ENCODE measurements at regions not wholly inside any gene's neighbourhood (a gene's known extent, or its start where the extent isn't known, plus 50 kb on each side); places are given as distances from the start of the nearest gene placed in this dataset.

DNA sequence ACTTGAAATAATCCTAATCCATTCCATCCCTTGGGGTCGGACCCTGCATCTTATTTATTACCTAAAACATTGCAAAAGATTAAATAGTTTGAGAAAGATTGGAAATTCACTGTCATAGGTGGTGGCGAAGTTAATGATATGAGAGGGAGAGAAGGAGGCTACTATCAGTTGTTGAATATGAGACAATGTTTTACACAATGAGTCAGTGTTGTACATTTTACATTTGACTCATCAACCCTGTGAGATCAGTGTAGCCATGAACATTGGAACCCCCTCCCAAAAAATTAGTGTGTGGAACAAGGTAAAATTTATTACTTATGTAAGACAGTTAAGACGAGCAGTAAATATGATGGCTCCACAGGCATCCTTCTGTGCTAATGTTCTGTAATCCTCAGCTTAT, 384.3 kb downstream of the MCTP2 start:
- no peaks in the 10 kb centered on the region for H3F3A ChIP-seq (ENCODE audit: control insufficient read depth, insufficient read depth)
- H3K79me2 ChIP-seq (ENCODE audit: control insufficient read depth, low read length), result no peaks in the 10 kb centered on the region
- TF ChIP-seq, protein P1, sequence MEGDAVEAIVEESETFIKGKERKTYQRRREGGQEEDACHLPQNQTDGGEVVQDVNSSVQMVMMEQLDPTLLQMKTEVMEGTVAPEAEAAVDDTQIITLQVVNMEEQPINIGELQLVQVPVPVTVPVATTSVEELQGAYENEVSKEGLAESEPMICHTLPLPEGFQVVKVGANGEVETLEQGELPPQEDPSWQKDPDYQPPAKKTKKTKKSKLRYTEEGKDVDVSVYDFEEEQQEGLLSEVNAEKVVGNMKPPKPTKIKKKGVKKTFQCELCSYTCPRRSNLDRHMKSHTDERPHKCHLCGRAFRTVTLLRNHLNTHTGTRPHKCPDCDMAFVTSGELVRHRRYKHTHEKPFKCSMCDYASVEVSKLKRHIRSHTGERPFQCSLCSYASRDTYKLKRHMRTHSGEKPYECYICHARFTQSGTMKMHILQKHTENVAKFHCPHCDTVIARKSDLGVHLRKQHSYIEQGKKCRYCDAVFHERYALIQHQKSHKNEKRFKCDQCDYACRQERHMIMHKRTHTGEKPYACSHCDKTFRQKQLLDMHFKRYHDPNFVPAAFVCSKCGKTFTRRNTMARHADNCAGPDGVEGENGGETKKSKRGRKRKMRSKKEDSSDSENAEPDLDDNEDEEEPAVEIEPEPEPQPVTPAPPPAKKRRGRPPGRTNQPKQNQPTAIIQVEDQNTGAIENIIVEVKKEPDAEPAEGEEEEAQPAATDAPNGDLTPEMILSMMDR (IDR thresholded peaks at IDR 0.05; ENCODE audit: low read depth, low read length, poor library complexity, severe bottlenecking), result no peak
- TF ChIP-seq EZH2phosphoT487 (IDR thresholded peaks at IDR 0.05; ENCODE audit: borderline replicate concordance, low read length), result no peak
- H3K27ac ChIP-seq (ENCODE audit: low read depth, low read length), result no peak overlapping the region
- no peaks in the 10 kb centered on the region for H3K27me3 ChIP-seq (ENCODE audit: control insufficient read depth, low read length)
- H4K20me1 ChIP-seq (ENCODE audit: control insufficient read depth, insufficient read depth, low read depth, low read length), result no peaks in the 10 kb centered on the region
- H3K9me3 ChIP-seq (ENCODE audit: control insufficient read depth, insufficient read depth, low read length), result no peaks in the 10 kb centered on the region
- H3K4me3 ChIP-seq (ENCODE audit: low read length), result no peak overlapping the region
- no peaks in the 10 kb centered on the region for H3K4me1 ChIP-seq (ENCODE audit: control insufficient read depth, low read length)
- H3K9me2 ChIP-seq (replicated peaks; ENCODE audit: control insufficient read depth, low read length), result no peaks in the 10 kb centered on the region
- no peaks in the 10 kb centered on the region for H3K36me3 ChIP-seq (ENCODE audit: control insufficient read depth, low read length)
- H3K4me2 ChIP-seq (ENCODE audit: low read length), result no peak overlapping the region

DNA sequence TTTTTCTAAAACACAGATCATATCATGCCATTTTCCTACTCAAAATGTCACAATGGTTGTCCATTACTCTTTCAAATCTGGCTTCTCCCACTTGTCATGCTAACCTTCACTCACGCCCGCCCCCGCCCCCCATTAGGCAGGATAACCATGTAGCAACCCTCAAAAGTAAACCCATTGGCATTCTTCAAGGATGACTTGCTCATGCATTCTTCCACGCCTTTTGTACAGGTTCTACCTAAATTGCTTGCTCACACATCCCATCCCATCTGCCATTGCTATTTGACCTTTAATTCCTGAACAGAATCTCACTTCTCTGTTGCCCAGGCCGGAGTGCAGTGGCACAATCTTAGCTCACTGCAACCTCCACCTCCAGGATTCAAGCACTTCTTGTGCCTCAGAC, 389.3 kb downstream of the MCTP2 start:
- Histone ChIP-seq H3K4me2 (ENCODE audit: low read length) (no peak overlapping the region), H3K9me2 (replicated peaks; ENCODE audit: control insufficient read depth, low read length) (no peaks in the 10 kb centered on the region), H3K4me3 (ENCODE audit: low read length) (no peak overlapping the region), H3K4me1 (ENCODE audit: control insufficient read depth, low read length) (no peaks in the 10 kb centered on the region), H4K20me1 (ENCODE audit: control insufficient read depth, insufficient read depth, low read depth, low read length) (no peaks in the 10 kb centered on the region), H3K9me3 (ENCODE audit: control insufficient read depth, insufficient read depth, low read length) (no peaks in the 10 kb centered on the region), H3K36me3 (ENCODE audit: control insufficient read depth, low read length) (no peaks in the 10 kb centered on the region), H3K27me3 (ENCODE audit: control insufficient read depth, low read length) (no peaks in the 10 kb centered on the region), H3K79me2 (ENCODE audit: control insufficient read depth, low read length) (no peaks in the 10 kb centered on the region), H3K27ac (ENCODE audit: low read depth, low read length) (no peak overlapping the region), H3F3A (ENCODE audit: control insufficient read depth, insufficient read depth) (no peaks in the 10 kb centered on the region)
- TF ChIP-seq EZH2phosphoT487 (IDR thresholded peaks at IDR 0.05; ENCODE audit: borderline replicate concordance, low read length), result no peak
- TF ChIP-seq, protein P1 (IDR thresholded peaks at IDR 0.05; ENCODE audit: low read depth, low read length, poor library complexity, severe bottlenecking), result no peak

DNA sequence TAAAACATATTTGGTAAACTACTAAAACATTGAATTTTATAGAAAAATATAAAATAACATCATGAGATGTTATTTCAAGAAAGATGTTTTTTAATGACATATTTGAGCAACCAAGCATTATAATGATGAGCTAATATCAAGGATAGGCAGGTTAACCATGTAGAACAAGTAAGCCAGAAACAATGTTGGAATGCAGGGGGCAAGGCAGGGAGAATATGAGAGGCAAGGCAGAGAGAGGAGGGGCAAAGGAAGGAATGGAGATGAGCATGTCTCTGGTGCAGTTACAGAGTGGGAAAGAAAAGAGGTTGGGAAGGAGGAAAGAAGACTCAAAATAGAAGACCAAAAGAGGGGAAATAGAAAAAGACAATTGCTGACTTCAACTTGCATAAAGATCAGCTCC, 390.4 kb downstream of the MCTP2 start:
- H4K20me1 ChIP-seq (ENCODE audit: control insufficient read depth, insufficient read depth, low read depth, low read length), result no peaks in the 10 kb centered on the region
- H3K9me3 ChIP-seq (ENCODE audit: control insufficient read depth, insufficient read depth, low read length), result no peaks in the 10 kb centered on the region
- no peaks in the 10 kb centered on the region for H3K79me2 ChIP-seq (ENCODE audit: control insufficient read depth, low read length)
- no peaks in the 10 kb centered on the region for H3K9me2 ChIP-seq (replicated peaks; ENCODE audit: control insufficient read depth, low read length)
- H3F3A ChIP-seq (ENCODE audit: control insufficient read depth, insufficient read depth), result no peaks in the 10 kb centered on the region
- H3K4me3 ChIP-seq (ENCODE audit: low read length), result no peak overlapping the region
- no peak overlapping the region for H3K27ac ChIP-seq (ENCODE audit: low read depth, low read length)
- TF ChIP-seq EZH2phosphoT487 (IDR thresholded peaks at IDR 0.05; ENCODE audit: borderline replicate concordance, low read length), result no peak
- TF ChIP-seq, protein P1 (IDR thresholded peaks at IDR 0.05; ENCODE audit: low read depth, low read length, poor library complexity, severe bottlenecking), result no peak
- no peaks in the 10 kb centered on the region for H3K4me1 ChIP-seq (ENCODE audit: control insufficient read depth, low read length)
- H3K4me2 ChIP-seq (ENCODE audit: low read length), result no peak overlapping the region
- no peaks in the 10 kb centered on the region for H3K27me3 ChIP-seq (ENCODE audit: control insufficient read depth, low read length)
- H3K36me3 ChIP-seq (ENCODE audit: control insufficient read depth, low read length), result no peaks in the 10 kb centered on the region

DNA sequence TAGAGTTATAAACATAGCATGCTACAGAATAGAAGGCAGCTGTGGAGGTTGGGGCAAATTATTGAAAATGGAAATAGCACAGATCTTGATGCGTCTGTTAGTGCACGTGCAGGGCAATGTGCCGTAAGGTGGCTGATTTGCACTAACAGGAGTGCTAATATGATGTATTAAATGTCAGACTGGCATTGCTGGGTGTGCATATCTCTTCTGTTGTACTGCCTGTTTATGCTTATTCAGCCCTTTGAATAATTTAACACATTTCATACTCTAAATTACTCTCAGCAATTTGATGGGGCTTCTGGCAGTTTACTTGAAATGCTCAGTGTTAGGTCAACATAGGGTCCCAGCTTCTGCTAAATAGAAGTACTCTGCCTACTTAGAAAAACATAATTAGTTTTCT, 395.6 kb downstream of the MCTP2 start:
- H4K20me1 ChIP-seq (ENCODE audit: control insufficient read depth, insufficient read depth, low read depth, low read length), result no peaks in the 10 kb centered on the region

More for the DNA sequence above, 395.6 kb downstream of the MCTP2 start:
- H3K9me2 ChIP-seq (replicated peaks; ENCODE audit: control insufficient read depth, low read length), result no peaks in the 10 kb centered on the region
- no peak overlapping the region for H3K27ac ChIP-seq (ENCODE audit: low read depth, low read length)
- no peaks in the 10 kb centered on the region for H3K79me2 ChIP-seq (ENCODE audit: control insufficient read depth, low read length)
- no peaks in the 10 kb centered on the region for H3K9me3 ChIP-seq (ENCODE audit: control insufficient read depth, insufficient read depth, low read length)
- TF ChIP-seq, protein P1 (IDR thresholded peaks at IDR 0.05; ENCODE audit: low read depth, low read length, poor library complexity, severe bottlenecking), result no peak
- TF ChIP-seq EZH2phosphoT487 (IDR thresholded peaks at IDR 0.05; ENCODE audit: borderline replicate concordance, low read length), result no peak
- H3F3A ChIP-seq (ENCODE audit: control insufficient read depth, insufficient read depth), result no peaks in the 10 kb centered on the region
- H3K36me3 ChIP-seq (ENCODE audit: control insufficient read depth, low read length), result no peaks in the 10 kb centered on the region
- peaks cover 8% of the 10 kb centered on the region for H3K4me1 ChIP-seq (ENCODE audit: control insufficient read depth, low read length)
- H3K27me3 ChIP-seq (ENCODE audit: control insufficient read depth, low read length), result peaks cover 3% of the 10 kb centered on the region; the same call in 1 of the 2 replicates
- H3K4me3 ChIP-seq (ENCODE audit: low read length), result no peak overlapping the region
- H3K4me2 ChIP-seq (ENCODE audit: low read length), result no peak overlapping the region

Measured in DOHH2 (cell line).